NCI-H1436 treated with DMSO at 0.1 percent for 48 hours (cell line): ENCODE measurements at regions not wholly inside any gene's neighbourhood (a gene's known extent, or its start where the extent isn't known, plus 50 kb on each side); places are given as distances from the start of the nearest gene placed in this dataset.
A peak's percentile ranks its signal among the peaks of the same experiment; 100 is the strongest.

ENCODE experiments used
- DNase-seq: peaks from one replicate; lab custom pipeline; 2025; lab: John Stamatoyannopoulos, UW

DNA sequence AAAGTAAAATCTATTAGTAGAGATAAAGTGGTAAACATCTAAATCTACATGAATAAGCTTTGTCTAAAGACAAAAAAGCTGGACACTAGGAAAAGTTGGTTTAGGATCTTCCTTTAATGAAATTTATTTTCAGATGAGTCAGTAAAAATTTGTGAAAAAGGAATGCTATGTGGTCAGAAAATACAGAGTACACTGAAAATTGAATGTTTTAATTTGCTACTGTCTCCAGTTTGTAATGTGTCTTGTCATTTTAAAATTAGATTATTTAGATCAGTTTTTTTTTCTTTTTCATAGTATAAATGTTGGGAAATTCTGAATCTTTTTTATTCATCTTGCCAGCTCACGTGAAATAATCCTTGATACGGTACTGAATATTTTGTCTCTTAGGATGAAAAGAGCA lies 56.9 kb downstream of the SLITRK6 start:
- DNase-seq, result no peak

DNA sequence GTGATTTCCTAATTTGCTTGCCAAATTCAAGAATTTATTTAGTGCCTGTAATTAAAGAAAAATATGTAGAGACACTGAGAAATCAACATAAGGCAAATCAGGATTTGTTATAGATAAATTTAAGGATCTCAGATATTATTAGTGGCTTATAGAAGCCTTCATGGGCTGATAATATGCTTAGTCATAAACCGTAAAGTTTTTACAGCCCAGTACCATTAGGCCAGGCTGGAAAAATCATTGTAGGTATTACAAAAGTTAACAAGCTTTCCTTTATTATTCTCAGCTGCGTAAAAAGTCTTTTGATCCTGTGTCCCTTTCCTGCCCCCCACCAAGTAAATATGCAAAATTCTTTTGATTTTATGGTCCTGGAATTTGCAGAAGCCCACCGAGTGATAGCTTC lies 58.2 kb downstream of the SLITRK6 start:
- no peak for DNase-seq

DNA sequence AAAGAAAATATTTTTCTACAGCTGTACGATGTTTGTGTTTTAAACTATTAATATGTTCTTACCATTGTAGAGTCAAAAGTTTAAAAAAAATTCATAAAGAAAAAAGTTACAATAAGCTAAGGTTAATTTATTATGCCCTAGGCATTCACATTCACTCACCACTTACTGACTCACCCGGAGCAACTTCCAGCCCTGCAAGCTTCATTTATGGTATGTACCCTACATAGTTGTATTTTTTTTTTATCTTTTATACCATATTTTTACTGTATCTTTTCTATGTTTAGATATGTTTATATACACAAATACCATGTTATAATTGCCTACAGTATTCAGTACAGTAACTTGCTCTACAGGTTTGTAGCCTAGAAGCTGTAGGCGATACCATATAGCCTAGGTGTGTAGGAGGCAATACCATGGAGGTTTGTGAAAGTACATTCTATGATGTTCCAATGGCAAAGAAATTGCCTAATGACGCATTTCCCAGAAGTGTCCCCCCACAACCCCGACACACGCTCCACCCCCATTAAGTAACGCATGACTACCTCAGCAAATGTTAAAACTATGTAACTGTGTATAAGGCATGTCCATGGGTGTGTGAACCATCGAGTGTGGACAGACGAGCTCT lies 60.4 kb downstream of the SLITRK6 start:
- DNase-seq, result no peak

GRCh38 chr13:85737952-85738351 lies 61.3 kb downstream of the SLITRK6 start:
- DNase-seq, result no peak

GRCh38 chr13:85729296-85729695 lies 69.9 kb downstream of the SLITRK6 start:
- DNase-seq, result no peak

- no peak for DNase-seq
Measured at GRCh38 chr13:85728811-85729210, 70.4 kb downstream of the SLITRK6 start.

DNA sequence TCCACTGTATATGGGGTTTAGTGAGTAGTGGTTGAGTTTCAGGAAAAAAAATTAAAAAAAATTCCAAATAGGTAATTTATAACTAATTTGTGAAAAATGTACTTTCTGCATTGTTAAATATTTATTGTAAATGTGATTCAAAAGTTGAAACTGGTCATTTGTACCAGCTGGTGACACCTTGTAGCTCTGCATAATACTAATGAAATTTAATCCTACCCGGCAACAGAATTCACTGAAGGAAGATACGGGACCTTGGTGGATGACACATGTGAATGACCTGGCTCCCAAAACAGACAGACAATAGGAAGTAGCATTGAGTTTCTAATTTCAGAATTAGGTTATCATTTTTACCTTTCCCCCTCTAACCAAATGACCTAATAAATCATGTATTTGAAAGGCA lies 73.8 kb downstream of the SLITRK6 start:
- DNase-seq, result no peak

DNA sequence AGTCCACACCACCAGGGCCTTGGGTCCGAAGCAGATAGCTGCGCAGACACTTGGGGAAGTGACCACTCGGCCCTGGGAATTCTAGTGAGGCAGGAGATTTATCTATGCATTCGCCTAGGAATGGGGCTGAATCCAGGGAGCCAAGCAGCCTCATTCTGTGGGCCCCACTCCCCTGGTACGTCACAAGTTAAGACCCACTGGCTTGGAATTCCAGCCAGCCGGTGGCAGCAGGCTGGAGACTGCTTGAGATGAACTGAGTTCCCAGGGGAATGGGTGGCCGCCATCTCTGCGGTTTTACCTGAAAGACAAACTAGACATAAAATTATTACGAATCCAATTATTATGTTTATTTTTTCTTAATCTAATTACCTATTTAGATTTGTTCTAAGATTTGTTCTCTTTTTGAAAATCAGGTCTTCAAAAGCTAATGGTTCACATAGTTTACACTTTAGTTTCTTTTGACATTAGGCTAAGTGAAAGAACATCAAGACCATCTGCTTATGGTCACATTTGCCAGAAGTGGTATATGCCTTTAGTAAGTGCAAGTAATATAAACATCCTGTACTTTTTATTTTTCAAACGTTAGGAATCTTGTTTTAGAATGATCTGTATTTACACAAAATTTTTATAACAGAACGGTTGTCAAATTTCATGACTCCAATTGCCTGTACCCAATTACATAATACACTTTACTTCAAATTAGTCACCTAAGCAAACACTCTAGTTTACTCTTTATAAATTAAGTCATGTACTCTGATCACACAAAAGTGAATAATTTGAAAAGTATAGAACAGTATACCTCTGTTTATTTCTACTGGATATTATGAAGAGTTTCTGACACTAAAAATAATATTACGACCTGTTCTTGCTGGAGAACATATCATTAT lies 74.4 kb downstream of the SLITRK6 start:
- DNase-seq, result peak; percentile 74

DNA sequence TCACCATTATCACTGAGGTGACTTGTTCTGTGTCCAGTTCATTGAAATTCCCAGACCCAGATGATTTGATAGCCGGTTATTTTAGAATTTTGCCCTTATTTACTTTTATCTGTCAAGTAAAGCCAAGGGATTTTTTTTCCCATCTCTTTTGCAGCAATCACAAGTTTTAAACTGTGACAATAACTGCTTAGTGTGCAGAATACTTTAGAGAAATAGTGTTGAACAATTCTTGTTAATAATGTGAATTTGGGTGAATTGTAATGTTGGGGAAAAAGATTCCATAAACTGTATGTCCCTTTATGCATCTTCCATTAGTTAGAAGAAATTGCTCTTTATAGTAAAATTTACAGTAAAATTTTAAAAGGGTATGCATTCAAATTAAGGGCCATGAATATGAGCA lies 79.5 kb downstream of the SLITRK6 start:
- no peak for DNase-seq

GRCh38 chr13:85717921-85718320 lies 81.3 kb downstream of the SLITRK6 start:
- DNase-seq, result no peak

DNA sequence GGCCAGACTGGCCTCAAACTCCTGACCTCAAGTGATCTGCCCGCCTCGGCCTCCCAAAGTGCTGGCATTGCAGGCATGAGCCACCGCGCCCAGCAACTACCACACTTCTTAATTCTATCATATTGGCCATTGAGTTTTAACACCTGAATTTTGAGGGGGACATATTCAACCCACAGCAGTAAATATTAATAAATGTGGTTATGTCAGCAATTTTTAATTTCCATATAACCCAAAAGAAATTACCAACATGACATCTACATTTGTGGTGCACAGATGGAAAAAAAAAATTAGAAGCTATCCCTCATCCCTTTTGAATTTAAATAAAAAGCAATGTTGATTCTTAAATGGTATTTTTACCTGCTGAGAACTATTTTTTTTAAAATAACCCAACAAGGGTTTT lies 88.7 kb downstream of the SLITRK6 start:
- no peak for DNase-seq

GRCh38 chr13:85709721-85710120 lies 89.5 kb downstream of the SLITRK6 start:
- DNase-seq, result no peak

DNA sequence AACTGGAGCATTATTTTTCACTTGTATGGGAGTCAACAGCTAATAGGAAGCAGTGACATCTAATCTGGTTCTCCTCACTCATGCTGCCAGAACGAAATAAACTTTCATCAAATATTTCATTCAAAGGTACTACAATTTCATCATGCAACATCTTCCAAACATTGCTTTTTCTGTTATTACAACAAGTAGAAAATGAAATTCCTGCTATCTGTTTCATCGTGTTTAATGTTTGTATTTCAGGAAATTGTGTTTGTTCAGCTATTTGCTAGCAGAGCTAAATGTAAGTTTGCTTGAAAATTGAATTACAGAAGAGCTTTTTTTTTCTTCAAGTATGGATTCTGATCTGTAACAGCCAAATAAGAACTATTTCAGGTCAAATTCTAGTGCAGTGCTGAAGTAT lies 90.1 kb downstream of the SLITRK6 start:
- no peak for DNase-seq

DNA sequence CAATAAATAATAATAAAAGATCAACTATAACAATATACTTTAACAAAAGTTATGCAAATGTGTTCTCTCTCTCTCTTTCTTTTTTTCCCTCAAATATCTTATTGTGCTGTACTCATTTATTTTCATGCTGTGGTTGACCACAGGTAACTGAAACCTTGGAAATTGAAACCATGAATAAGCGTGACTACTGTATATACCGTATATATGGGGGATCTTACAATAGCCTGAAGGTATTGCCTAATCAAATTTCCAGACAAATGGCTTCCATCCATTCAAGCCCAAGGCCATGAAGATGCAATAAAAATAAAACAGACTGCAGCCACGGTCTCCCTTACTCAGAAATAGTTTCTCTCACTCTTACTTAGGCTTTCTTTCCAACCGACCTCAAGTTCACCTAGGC lies 98.3 kb downstream of the SLITRK6 start:
- DNase-seq, result no peak

GRCh38 chr13:85698256-85698655 lies 101.0 kb downstream of the SLITRK6 start:
- no peak for DNase-seq

DNA sequence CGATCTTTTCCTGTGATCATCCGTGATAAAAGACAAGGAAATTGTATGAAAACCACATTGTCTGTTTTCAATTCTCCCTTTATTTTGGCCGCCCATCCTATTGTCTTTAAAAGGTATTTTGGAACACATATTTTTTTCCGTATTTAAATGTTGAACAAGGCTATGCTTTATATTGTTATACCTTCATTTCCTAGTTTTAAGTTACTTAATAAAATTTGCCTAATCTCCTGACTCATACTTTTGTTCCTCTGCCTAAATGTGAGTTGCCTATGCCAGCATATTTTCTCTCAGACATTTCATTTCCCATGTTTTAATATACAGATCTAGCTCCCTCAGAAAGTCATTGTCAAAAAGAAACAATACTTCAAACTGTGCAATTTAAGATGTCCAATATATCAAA lies 104.2 kb downstream of the SLITRK6 start:
- DNase-seq, result no peak

GRCh38 chr13:85693889-85694511 lies 105.2 kb downstream of the SLITRK6 start:
- DNase-seq, result no peak

DNA sequence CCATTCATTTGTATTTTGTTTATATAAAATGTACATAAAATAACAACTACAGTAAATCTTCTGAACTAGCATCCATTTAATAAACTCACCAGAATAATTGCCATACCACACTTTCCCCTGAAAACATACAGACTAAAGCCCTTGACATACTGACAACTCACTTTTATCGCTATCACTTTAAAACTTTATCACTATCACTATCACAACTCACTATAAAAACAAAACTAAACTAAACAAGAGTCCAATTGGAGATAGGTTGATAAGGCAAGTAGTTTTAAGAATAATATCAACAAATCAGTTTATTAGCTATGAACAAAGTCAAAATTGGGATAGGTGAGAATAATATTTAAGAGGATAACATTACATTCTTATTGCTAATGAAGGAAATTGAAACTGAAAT lies 108.9 kb downstream of the SLITRK6 start:
- no peak for DNase-seq

DNA sequence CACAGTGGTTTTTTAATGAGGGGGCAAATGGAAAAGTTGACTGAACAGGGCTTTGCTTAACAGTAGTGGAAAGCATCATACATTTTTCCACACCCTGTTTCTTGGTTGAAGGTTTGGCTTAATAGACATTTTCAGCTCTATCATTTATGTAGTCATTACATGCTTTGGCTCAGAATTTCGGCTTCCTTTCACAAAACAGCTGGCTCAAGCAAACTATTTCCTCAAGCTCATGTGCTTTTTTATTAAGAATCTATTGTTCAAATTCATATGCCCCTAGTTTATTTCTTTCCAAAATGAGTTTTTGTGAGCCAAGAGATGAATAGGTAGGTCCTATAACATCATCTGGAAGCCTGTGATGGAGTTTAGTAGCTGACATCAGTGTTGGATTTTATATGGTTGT lies 113.8 kb downstream of the SLITRK6 start:
- DNase-seq, result no peak

DNA sequence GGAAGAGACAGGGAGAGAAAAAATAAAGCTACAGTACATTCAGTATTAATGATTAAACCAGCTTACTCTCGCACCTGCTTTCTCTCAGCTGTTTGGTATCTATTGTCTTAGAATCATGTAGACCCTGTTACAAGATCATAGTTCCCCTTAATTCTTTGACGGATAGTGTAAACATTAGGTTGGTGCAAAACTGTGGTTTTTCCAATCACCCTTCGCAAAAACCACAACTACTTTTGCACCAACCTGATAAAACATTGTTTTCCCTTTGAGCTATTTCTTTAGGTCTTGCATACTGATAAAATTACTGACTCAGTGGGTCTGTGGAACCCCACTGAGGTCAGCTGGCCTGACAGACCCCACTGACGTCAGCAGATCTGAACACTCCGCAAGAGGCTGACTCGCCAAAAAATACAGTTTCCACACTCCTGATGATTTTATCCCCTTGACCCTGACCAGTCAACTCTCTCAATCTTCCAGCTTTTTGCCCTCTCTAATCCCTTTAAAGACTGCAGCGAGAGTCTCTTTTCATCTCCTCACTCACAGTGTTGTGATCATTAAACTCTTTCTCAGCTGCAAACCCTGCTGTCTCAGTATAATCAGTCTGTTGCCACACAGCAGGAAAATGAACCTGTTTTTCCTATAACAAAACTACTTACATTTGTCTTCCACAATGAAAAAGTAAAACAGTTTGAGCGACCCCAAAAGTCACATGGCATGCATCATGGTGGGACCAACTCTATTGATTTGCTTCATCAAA lies 123.9 kb downstream of the SLITRK6 start:
- no peak for DNase-seq

DNA sequence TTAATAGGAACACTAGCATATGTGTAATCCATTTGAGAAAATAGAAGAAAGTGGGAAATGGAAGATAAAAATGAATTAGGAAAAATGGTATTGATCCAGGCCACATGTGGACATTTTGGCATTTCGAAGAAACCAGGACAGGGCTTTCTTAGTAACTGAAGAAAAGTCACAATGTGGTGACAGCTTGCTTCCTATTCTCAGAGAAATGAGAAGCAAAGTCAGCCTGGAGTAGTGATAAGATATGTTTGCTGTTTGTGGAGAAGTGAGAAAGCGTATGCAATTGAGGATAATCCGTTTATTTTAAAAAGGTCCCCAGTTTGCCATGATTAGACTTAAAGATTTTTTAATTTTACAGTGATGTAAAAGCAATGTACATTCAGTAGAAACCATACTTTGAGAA lies 127.9 kb downstream of the SLITRK6 start:
- no peak for DNase-seq

- no peak for DNase-seq
Measured at GRCh38 chr13:85666356-85666755, 132.9 kb downstream of the SLITRK6 start.

DNA sequence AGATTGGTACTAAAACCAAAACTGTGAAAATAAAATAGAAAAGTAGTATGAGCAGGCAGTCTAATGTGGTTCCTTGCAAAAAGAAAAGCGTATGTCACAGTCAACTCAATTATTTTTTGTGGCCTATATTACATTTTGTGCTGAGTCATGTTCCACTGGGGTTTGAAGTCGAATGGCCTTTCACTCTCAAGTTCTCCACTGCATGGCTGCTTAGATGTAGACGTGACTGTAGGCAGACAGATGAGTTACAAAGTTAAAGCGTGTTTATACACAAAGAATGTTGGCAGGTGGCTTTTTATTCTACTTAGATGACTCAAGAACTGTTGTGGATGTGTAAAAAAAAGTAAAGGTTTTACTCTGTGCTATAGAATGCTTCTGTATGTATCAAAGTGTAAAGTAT lies 133.9 kb downstream of the SLITRK6 start:
- DNase-seq, result peak; percentile 18
